Mesendoderm (in vitro differentiated cells): ENCODE measurements at regions not wholly inside any gene's neighbourhood (a gene's known extent, or its start where the extent isn't known, plus 50 kb on each side); places are given as distances from the start of the nearest gene placed in this dataset.

ENCODE experiments used
- DNase-seq: peaks from one replicate; pipeline ENCODE4 v3.0.0; 2013
- H2AK5ac ChIP-seq: 2 replicates; pipeline ENCODE4 v1.6.1; 2013; ENCODE audit warnings: low read length, inconsistent platforms
- H2BK120ac ChIP-seq: 2 replicates; pipeline ENCODE4 v1.6.1; 2013; ENCODE audit warnings: low read depth, mild to moderate bottlenecking, low read length, moderate library complexity, mixed read lengths
- H2BK15ac ChIP-seq: replicated peaks from 2 replicates; pipeline ENCODE4 v1.6.1; 2013; ENCODE audit warnings: low read depth, mild to moderate bottlenecking, moderate library complexity
- H2BK5ac ChIP-seq: 2 replicates; pipeline ENCODE4 v1.6.1; 2013; ENCODE audit warnings: low read length, inconsistent platforms
- H3K18ac ChIP-seq: 2 replicates; pipeline ENCODE4 v1.6.1; 2013; ENCODE audit warnings: mild to moderate bottlenecking, low read length, mixed read lengths
- H3K23ac ChIP-seq: one replicate; pipeline ENCODE4 v1.6.1; 2013; ENCODE audit warnings: low read length
- H3K27ac ChIP-seq: 2 replicates; pipeline ENCODE4 v1.5.1; 2013; ENCODE audit warnings: low read depth, mild to moderate bottlenecking, inconsistent platforms, low read length, moderate library complexity
- H3K27me3 ChIP-seq: 2 replicates; pipeline ENCODE4 v1.6.1; 2013; ENCODE audit warnings: low read length, control low read depth, mild to moderate bottlenecking, inconsistent platforms; ENCODE audit not compliant: insufficient read depth, poor library complexity
- H3K36me3 ChIP-seq: 2 replicates; pipeline ENCODE4 v1.6.1; 2013; ENCODE audit warnings: low read length, inconsistent platforms; ENCODE audit not compliant: control insufficient read depth, insufficient read depth
- H3K4ac ChIP-seq: one replicate; pipeline ENCODE4 v1.6.1; 2013; ENCODE audit warnings: low read depth, mild to moderate bottlenecking, low read length, moderate library complexity
- H3K4me1 ChIP-seq: 2 replicates; pipeline ENCODE4 v1.6.1; 2013; ENCODE audit warnings: low read depth, low read length, inconsistent platforms; ENCODE audit not compliant: control insufficient read depth
- H3K4me2 ChIP-seq: 2 replicates; pipeline ENCODE4 v1.6.1; 2013; ENCODE audit warnings: low read length
- H3K4me3 ChIP-seq: 2 replicates; pipeline ENCODE4 v1.5.1; 2013; ENCODE audit warnings: mild to moderate bottlenecking, low read length
- H3K56ac ChIP-seq: one replicate; pipeline ENCODE4 v1.6.1; 2013; ENCODE audit warnings: low read length
- H3K79me1 ChIP-seq: 2 replicates; pipeline ENCODE4 v1.6.1; 2013; ENCODE audit warnings: low read length, inconsistent platforms
- H3K79me2 ChIP-seq: 2 replicates; pipeline ENCODE4 v1.6.1; 2013; ENCODE audit warnings: mild to moderate bottlenecking, low read length; ENCODE audit not compliant: control insufficient read depth, insufficient read depth
- H3K9ac ChIP-seq: 2 replicates; pipeline ENCODE4 v1.6.1; 2013; ENCODE audit warnings: low read length, inconsistent platforms
- H4K5ac ChIP-seq: one replicate; pipeline ENCODE4 v1.6.1; 2013; ENCODE audit warnings: low read length
- H4K8ac ChIP-seq: one replicate; pipeline ENCODE4 v1.6.1; 2013; ENCODE audit warnings: low read depth, mild to moderate bottlenecking, control low read depth, low read length, moderate library complexity
- WGBS: extraction: QIAGEN DNeasy Blood & Tissue Kit; methylation state at CpG from one replicate; pipeline ENCODE4 v1.1.7; 2013; ENCODE audit warnings: low lambda C conversion rate, missing lambda C conversion rate; ENCODE audit not compliant: insufficient coverage; ENCODE audit errors: extremely low coverage; 5-methylcytosine and 5-hydroxymethylcytosine counted together

GRCh38 chr13:81139987-81140386, 799.1 kb upstream of the SPRY2 start:
- H3K36me3 ChIP-seq: no peaks in the 10 kb centered on the region
- no peaks in the 10 kb centered on the region for H3K27me3 ChIP-seq
- no peak overlapping the region for H3K56ac ChIP-seq
- H3K4ac ChIP-seq: no peak overlapping the region
- no CpG with 5 or more reads among the region's 4 CpGs for WGBS
- H2AK5ac ChIP-seq: no peak overlapping the region
- no peaks in the 10 kb centered on the region for H3K79me2 ChIP-seq
- H4K8ac ChIP-seq: no peak overlapping the region
- no peak for DNase-seq
- H2BK5ac ChIP-seq: no peak overlapping the region
- no peak overlapping the region for H3K4me2 ChIP-seq
- H2BK120ac ChIP-seq: no peak overlapping the region
- no peaks in the 10 kb centered on the region for H3K4me1 ChIP-seq
- no peak overlapping the region for H3K27ac ChIP-seq
- no peak overlapping the region for H4K5ac ChIP-seq
- no peak overlapping the region for H3K9ac ChIP-seq
- no peak overlapping the region for H3K23ac ChIP-seq
- peak overlapping the region; percentile 60 for H3K18ac ChIP-seq
- H2BK15ac ChIP-seq: no peak overlapping the region
- H3K4me3 ChIP-seq: no peak overlapping the region
- H3K79me1 ChIP-seq: no peaks in the 10 kb centered on the region

GRCh38 chr13:81138353-81138980, 797.5 kb upstream of the SPRY2 start:
- Histone ChIP-seq H3K27me3 (no peaks in the 10 kb centered on the region), H3K79me2 (no peaks in the 10 kb centered on the region), H4K8ac (no peak overlapping the region), H3K4me3 (no peak overlapping the region), H2BK120ac (no peak overlapping the region), H3K18ac (no peak overlapping the region), H4K5ac (no peak overlapping the region), H3K9ac (no peak overlapping the region), H3K27ac (no peak overlapping the region), H3K23ac (no peak overlapping the region), H3K36me3 (no peaks in the 10 kb centered on the region), H2BK5ac (no peak overlapping the region), H3K79me1 (no peaks in the 10 kb centered on the region), H3K56ac (no peak overlapping the region), H3K4me1 (no peaks in the 10 kb centered on the region), H3K4me2 (no peak overlapping the region), H2BK15ac (no peak overlapping the region), H3K4ac (no peak overlapping the region), H2AK5ac (no peak overlapping the region)
- no peak for DNase-seq
- WGBS: no CpG with 5 or more reads among the region's 8 CpGs

GRCh38 chr13:81133066-81133465, 792.1 kb upstream of the SPRY2 start:
- Histone ChIP-seq H3K9ac (no peak overlapping the region), H3K4me1 (no peaks in the 10 kb centered on the region), H3K4me2 (no peak overlapping the region), H3K18ac (no peak overlapping the region), H3K27me3 (no peaks in the 10 kb centered on the region), H3K4me3 (no peak overlapping the region), H3K4ac (no peak overlapping the region), H2BK120ac (no peak overlapping the region), H4K8ac (no peak overlapping the region), H3K36me3 (no peaks in the 10 kb centered on the region), H3K56ac (no peak overlapping the region), H3K79me1 (no peaks in the 10 kb centered on the region), H3K23ac (no peak overlapping the region), H4K5ac (no peak overlapping the region), H3K79me2 (no peaks in the 10 kb centered on the region), H2BK15ac (no peak overlapping the region), H2BK5ac (no peak overlapping the region), H2AK5ac (no peak overlapping the region), H3K27ac (no peak overlapping the region)
- no peak for DNase-seq
- WGBS: no CpG with 5 or more reads among the region's 1 CpG

- H2BK5ac ChIP-seq: no peak overlapping the region
- no peak overlapping the region for H3K9ac ChIP-seq
- no peaks in the 10 kb centered on the region for H3K4me1 ChIP-seq
- no peak overlapping the region for H3K4me3 ChIP-seq
- H2BK120ac ChIP-seq: no peak overlapping the region
- H3K4me2 ChIP-seq: no peak overlapping the region
- no peaks in the 10 kb centered on the region for H3K27me3 ChIP-seq
- no peaks in the 10 kb centered on the region for H3K79me2 ChIP-seq
- no peak overlapping the region for H3K4ac ChIP-seq
- H3K27ac ChIP-seq: no peak overlapping the region
- no peak overlapping the region for H3K56ac ChIP-seq
- no peak overlapping the region for H2BK15ac ChIP-seq
- H3K23ac ChIP-seq: no peak overlapping the region
- H4K5ac ChIP-seq: no peak overlapping the region
- H2AK5ac ChIP-seq: no peak overlapping the region
- DNase-seq: no peak
- H4K8ac ChIP-seq: no peak overlapping the region
- H3K36me3 ChIP-seq: no peaks in the 10 kb centered on the region
- no peaks in the 10 kb centered on the region for H3K79me1 ChIP-seq
- no peak overlapping the region for H3K18ac ChIP-seq
Measured at GRCh38 chr13:81117416-81117815, 776.5 kb upstream of the SPRY2 start.

GRCh38 chr13:81116461-81117282, 775.7 kb upstream of the SPRY2 start:
- Histone ChIP-seq H3K4me3 (no peak overlapping the region), H2BK120ac (no peak overlapping the region), H3K23ac (no peak overlapping the region), H3K79me1 (no peaks in the 10 kb centered on the region), H2BK15ac (no peak overlapping the region), H2BK5ac (no peak overlapping the region), H3K18ac (no peak overlapping the region), H4K8ac (no peak overlapping the region), H3K27me3 (no peaks in the 10 kb centered on the region), H2AK5ac (no peak overlapping the region), H3K4me1 (no peaks in the 10 kb centered on the region), H4K5ac (no peak overlapping the region), H3K36me3 (no peaks in the 10 kb centered on the region), H3K4ac (no peak overlapping the region), H3K9ac (no peak overlapping the region), H3K27ac (no peak overlapping the region), H3K4me2 (no peak overlapping the region), H3K79me2 (no peaks in the 10 kb centered on the region), H3K56ac (no peak overlapping the region)
- DNase-seq: no peak
- no CpG with 5 or more reads among the region's 5 CpGs for WGBS
